ENCODE measurements at regions not wholly inside any gene's neighbourhood (a gene's known extent, or its start where the extent isn't known, plus 50 kb on each side); places are given as distances from the start of the nearest gene placed in this dataset.
A peak's percentile ranks its signal among the peaks of the same experiment; 100 is the strongest.

DNA sequence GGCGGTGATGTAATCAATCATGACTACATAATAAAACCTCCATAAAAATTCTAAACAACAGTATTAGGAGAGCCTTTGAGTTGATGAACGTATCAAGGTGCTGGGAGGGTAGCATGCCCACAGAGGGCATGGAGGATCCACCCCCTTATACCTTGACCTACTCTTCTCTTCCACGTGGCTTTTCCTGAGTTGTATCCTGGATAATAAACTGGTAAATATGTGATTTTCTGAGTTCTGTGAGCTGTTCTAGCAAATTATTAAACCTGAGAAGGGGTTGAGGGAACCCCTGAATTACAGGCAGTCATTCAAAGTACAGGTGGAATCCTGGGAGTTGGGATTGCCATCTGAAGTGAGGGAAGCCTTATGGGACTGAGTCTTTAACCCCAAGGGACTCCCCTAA is 446.9 kb downstream of the DYNC2H1 start:
- BruUV-seq (replicated peaks), result no TSS peak
- Mint-ChIP-seq H3K9me3 (ENCODE audit: unreplicated experiment) (no peaks in the 10 kb centered on the region), H3K4me3 (ENCODE audit: unreplicated experiment) (no peak overlapping the region), H3K27me3 (ENCODE audit: insufficient read depth, unreplicated experiment) (peaks cover 2% of the 10 kb centered on the region), H3K4me1 (ENCODE audit: low read depth, unreplicated experiment) (no peaks in the 10 kb centered on the region), H3K27ac (ENCODE audit: unreplicated experiment) (no peak overlapping the region), H3K36me3 (ENCODE audit: insufficient read depth, unreplicated experiment) (no peaks in the 10 kb centered on the region)
- Histone ChIP-seq H3K9me3 (no peaks in the 10 kb centered on the region), H3K27me3 (replicated peaks; ENCODE audit: control insufficient read depth, insufficient read depth, low read length) (no peaks in the 10 kb centered on the region), H3K36me3 (ENCODE audit: control insufficient read depth, insufficient read depth, low read length) (no peaks in the 10 kb centered on the region), H3K4me1 (no peaks in the 10 kb centered on the region), H3K4me3 (ENCODE audit: low read depth, low read length) (no peak overlapping the region)
- CTCF ChIA-PET, result no interaction called here
- DNase-seq, result no peak
- TF ChIP-seq, protein P1, sequence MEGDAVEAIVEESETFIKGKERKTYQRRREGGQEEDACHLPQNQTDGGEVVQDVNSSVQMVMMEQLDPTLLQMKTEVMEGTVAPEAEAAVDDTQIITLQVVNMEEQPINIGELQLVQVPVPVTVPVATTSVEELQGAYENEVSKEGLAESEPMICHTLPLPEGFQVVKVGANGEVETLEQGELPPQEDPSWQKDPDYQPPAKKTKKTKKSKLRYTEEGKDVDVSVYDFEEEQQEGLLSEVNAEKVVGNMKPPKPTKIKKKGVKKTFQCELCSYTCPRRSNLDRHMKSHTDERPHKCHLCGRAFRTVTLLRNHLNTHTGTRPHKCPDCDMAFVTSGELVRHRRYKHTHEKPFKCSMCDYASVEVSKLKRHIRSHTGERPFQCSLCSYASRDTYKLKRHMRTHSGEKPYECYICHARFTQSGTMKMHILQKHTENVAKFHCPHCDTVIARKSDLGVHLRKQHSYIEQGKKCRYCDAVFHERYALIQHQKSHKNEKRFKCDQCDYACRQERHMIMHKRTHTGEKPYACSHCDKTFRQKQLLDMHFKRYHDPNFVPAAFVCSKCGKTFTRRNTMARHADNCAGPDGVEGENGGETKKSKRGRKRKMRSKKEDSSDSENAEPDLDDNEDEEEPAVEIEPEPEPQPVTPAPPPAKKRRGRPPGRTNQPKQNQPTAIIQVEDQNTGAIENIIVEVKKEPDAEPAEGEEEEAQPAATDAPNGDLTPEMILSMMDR (IDR thresholded peaks at IDR 0.05; ENCODE audit: insufficient read depth in 1 of 2, low read depth in 1 of 2, low read length in 1 of 2, severe bottlenecking in 1 of 2, unreplicated experiment in 1 of 2), result no peak
- POLR2A ChIA-PET, result no interaction called here
- intact Hi-C loops (cut with micrococcal nuclease; ENCODE audit: unreplicated experiment), result no loop called here

DNA sequence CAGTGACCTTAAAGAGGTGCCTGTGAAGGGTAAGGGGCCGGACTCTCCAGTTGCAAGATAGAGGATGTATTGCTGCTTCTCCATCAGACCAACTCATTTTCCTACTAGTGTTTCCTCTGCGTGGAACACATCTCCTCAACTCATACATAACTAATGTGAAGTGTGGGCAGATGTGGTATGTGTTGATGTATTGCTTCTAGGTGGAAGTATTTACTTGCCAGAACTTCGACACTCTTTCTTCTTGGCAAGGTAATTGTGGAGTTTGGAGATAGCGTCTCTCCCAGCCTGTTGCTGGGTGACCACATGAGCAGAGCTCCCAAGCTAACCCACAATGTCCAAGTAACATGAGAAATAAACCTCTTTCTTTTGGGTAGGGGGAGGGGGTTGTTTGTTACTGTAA is 456.9 kb downstream of the DYNC2H1 start:
- H3K36me3 ChIP-seq (ENCODE audit: control insufficient read depth, insufficient read depth, low read length), result no peaks in the 10 kb centered on the region; the same call in 1 of the 2 replicates
- no TSS peak for BruUV-seq (replicated peaks)
- POLR2A ChIA-PET, result no interaction called here
- H3K27ac Mint-ChIP-seq (ENCODE audit: unreplicated experiment), result no peak overlapping the region
- TF ChIP-seq, protein P1 (IDR thresholded peaks at IDR 0.05; ENCODE audit: insufficient read depth in 1 of 2, low read depth in 1 of 2, low read length in 1 of 2, severe bottlenecking in 1 of 2, unreplicated experiment in 1 of 2), result no peak
- H3K4me1 ChIP-seq, result no peaks in the 10 kb centered on the region
- no peak overlapping the region for H3K4me3 Mint-ChIP-seq (ENCODE audit: unreplicated experiment)
- CTCF ChIA-PET, result no interaction called here
- no peaks in the 10 kb centered on the region for H3K36me3 Mint-ChIP-seq (ENCODE audit: insufficient read depth, unreplicated experiment)
- no peaks in the 10 kb centered on the region for H3K9me3 Mint-ChIP-seq (ENCODE audit: unreplicated experiment)
- 0 out of 2 replicates have a peak, but pooled peaks cover 5% of the 10 kb centered on the region for H3K9me3 ChIP-seq
- no peaks in the 10 kb centered on the region for H3K4me1 Mint-ChIP-seq (ENCODE audit: low read depth, unreplicated experiment)
- peaks cover 5% of the 10 kb centered on the region for H3K27me3 Mint-ChIP-seq (ENCODE audit: insufficient read depth, unreplicated experiment)
- intact Hi-C loops (cut with micrococcal nuclease; ENCODE audit: unreplicated experiment), result no loop called here
- no peaks in the 10 kb centered on the region for H3K27me3 ChIP-seq (replicated peaks; ENCODE audit: control insufficient read depth, insufficient read depth, low read length)
- no peak overlapping the region for H3K4me3 ChIP-seq (ENCODE audit: low read depth, low read length)
- no peak for DNase-seq

DNA sequence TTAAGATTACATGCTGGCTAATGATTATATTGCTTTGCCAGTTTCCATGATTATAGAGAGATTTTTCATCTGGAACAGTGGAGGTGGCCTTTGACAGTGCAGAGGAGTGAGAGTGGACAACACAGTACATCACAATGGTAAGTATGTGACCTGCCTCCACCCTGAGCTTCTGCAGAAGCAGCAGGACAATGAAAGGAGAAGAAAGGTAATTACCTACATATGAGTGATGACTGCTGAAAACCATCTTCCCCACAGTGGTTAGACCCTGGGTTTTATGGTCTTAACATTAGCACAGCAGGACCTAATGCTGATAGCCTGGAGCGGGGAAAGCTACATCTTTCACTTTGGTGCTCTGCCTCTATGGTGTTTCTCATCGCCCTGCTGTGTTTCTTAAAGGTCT is 454.7 kb upstream of the DDI1 start:
- H3K9me3 ChIP-seq, result 0 out of 2 replicates have a peak, but pooled peaks cover 3% of the 10 kb centered on the region
- H3K27ac Mint-ChIP-seq (ENCODE audit: unreplicated experiment), result no peak overlapping the region
- no peaks in the 10 kb centered on the region for H3K27me3 Mint-ChIP-seq (ENCODE audit: insufficient read depth, unreplicated experiment)
- CTCF ChIA-PET, result no interaction called here
- H3K4me1 ChIP-seq, result peaks cover 9% of the 10 kb centered on the region
- POLR2A ChIA-PET, result interaction anchor here (0.6 kb wide), 1 partner anchor 23 kb away, joined by 3 read pairs; no protein-coding TSS in a partner anchor
- intact Hi-C loops (cut with micrococcal nuclease; ENCODE audit: unreplicated experiment), result no loop called here
- TF ChIP-seq, protein P1 (IDR thresholded peaks at IDR 0.05; ENCODE audit: insufficient read depth in 1 of 2, low read depth in 1 of 2, low read length in 1 of 2, severe bottlenecking in 1 of 2, unreplicated experiment in 1 of 2), result no peak
- H3K27me3 ChIP-seq (replicated peaks; ENCODE audit: control insufficient read depth, insufficient read depth, low read length), result no peaks in the 10 kb centered on the region
- H3K36me3 ChIP-seq (ENCODE audit: control insufficient read depth, insufficient read depth, low read length), result no peaks in the 10 kb centered on the region
- peak in 1 of 2 experiments; percentile 14 for DNase-seq
- BruUV-seq (replicated peaks), result no TSS peak
- no peak overlapping the region for H3K4me3 ChIP-seq (ENCODE audit: low read depth, low read length)
- no peak overlapping the region for H3K4me3 Mint-ChIP-seq (ENCODE audit: unreplicated experiment)
- H3K9me3 Mint-ChIP-seq (ENCODE audit: unreplicated experiment), result peaks cover 12% of the 10 kb centered on the region
- no peaks in the 10 kb centered on the region for H3K36me3 Mint-ChIP-seq (ENCODE audit: insufficient read depth, unreplicated experiment)
- H3K4me1 Mint-ChIP-seq (ENCODE audit: low read depth, unreplicated experiment), result no peaks in the 10 kb centered on the region
